H1 (cell line): ENCODE measurements at regions not wholly inside any gene's neighbourhood (a gene's known extent, or its start where the extent isn't known, plus 50 kb on each side); places are given as distances from the start of the nearest gene placed in this dataset.

Source experiments
- CEBPB ChIP-seq: IDR thresholded peaks from 2 replicates; pipeline ENCODE4 v1.6.1; 2012; ENCODE audit warnings: low read depth, low read length
- CHD2 ChIP-seq: IDR thresholded peaks from 2 replicates; pipeline ENCODE4 v1.6.1; 2012; ENCODE audit warnings: low read length, improper control_type of control experiment
- EGR1 ChIP-seq: IDR thresholded peaks from 2 replicates; pipeline ENCODE4 v1.6.1; 2011; ENCODE audit warnings: low read depth, low read length, borderline replicate concordance
- NRF1 ChIP-seq: IDR thresholded peaks from 2 replicates; pipeline ENCODE4 v1.6.1; 2011; ENCODE audit warnings: mild to moderate bottlenecking, low read depth, low read length, improper control_type of control experiment
- POLR2AphosphoS5 ChIP-seq: IDR thresholded peaks from 2 replicates; pipeline ENCODE4 v1.6.1; 2011; ENCODE audit warnings: low read depth, low read length
- TEAD4 ChIP-seq: IDR thresholded peaks from 2 replicates; pipeline ENCODE4 v1.6.1; 2012; ENCODE audit warnings: low read depth, low read length, inconsistent platforms, mixed read lengths
- TF ChIP-seq, protein P1 (sequence below), 3 experiments: IDR thresholded peaks; 1 replicate in 2 of 3; 2 replicates in 1 of 3; pipeline versions ENCODE4 v1.5.1 to v1.6.1; 2011; ENCODE audit warnings: low read length in 3 of 3, mild to moderate bottlenecking in 3 of 3, inconsistent platforms in 2 of 3, low read depth in 1 of 3, moderate library complexity in 1 of 3; ENCODE audit not compliant: insufficient read depth in 1 of 3; ENCODE audit errors: control extremely low read depth in 1 of 3
- TF ChIP-seq, protein P2 (sequence below): IDR thresholded peaks from 2 replicates; pipeline ENCODE4 v1.6.1; 2011; ENCODE audit warnings: low read depth, mild to moderate bottlenecking, low read length; ENCODE audit not compliant: insufficient read depth

DNA sequence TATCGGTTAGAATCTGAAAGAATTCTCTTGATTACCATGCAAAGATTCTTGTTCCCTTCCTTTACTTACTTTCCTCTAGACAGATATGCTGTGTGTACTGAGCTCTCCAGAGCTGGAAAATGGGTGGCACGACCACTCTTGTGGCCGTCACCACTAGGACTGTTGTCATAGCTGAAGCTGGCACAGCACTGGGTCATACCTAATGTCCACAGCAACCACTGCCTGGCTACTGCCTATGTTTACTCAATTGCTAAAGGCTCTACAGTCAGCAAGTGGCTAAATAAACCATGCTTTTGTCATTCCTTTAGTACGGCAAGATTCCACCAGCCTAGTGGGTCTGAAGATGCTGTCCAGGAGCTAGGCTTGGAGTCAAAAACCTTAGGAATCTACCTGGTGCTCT lies 1643.0 kb downstream of the OTOL1 start:
- TF ChIP-seq, protein P1, sequence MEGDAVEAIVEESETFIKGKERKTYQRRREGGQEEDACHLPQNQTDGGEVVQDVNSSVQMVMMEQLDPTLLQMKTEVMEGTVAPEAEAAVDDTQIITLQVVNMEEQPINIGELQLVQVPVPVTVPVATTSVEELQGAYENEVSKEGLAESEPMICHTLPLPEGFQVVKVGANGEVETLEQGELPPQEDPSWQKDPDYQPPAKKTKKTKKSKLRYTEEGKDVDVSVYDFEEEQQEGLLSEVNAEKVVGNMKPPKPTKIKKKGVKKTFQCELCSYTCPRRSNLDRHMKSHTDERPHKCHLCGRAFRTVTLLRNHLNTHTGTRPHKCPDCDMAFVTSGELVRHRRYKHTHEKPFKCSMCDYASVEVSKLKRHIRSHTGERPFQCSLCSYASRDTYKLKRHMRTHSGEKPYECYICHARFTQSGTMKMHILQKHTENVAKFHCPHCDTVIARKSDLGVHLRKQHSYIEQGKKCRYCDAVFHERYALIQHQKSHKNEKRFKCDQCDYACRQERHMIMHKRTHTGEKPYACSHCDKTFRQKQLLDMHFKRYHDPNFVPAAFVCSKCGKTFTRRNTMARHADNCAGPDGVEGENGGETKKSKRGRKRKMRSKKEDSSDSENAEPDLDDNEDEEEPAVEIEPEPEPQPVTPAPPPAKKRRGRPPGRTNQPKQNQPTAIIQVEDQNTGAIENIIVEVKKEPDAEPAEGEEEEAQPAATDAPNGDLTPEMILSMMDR (IDR thresholded peaks at IDR 0.05; ENCODE audit: control extremely low read depth in 1 of 3, insufficient read depth in 1 of 3, low read depth in 1 of 3, low read length in 3 of 3), result no peak
- TF ChIP-seq TEAD4, result no peak
- no peak for TF ChIP-seq EGR1
- TF ChIP-seq, protein P2, sequence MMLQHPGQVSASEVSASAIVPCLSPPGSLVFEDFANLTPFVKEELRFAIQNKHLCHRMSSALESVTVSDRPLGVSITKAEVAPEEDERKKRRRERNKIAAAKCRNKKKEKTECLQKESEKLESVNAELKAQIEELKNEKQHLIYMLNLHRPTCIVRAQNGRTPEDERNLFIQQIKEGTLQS, result no peak
- TF ChIP-seq CEBPB, result no peak
- no peak for TF ChIP-seq POLR2AphosphoS5
- no peak for TF ChIP-seq NRF1
- no peak for TF ChIP-seq CHD2
